Endothelial cell of umbilical vein (primary cell): ENCODE measurements at regions not wholly inside any gene's neighbourhood (a gene's known extent, or its start where the extent isn't known, plus 50 kb on each side); places are given as distances from the start of the nearest gene placed in this dataset.

Experiments
- BruUV-seq: library from RNA; stranded (reverse); fragments of 400-500 nt; replicated peaks from 2 replicates; lab custom pipeline; 2021; lab: Mats Ljungman, UMichigan
- CTCF ChIA-PET: fragments of 300-600, 350-600 bp; sonication (Branson Sonifier 250); formaldehyde crosslinking; loops from one replicate; lab custom pipeline; 2021; ENCODE audit warnings: antibody characterized with exemption, inconsistent platforms; lab: Charles Lee
- POLR2A ChIA-PET: fragments of 300-600, 350-600 bp; sonication (Branson Sonifier 250); formaldehyde crosslinking; loops from one replicate; lab custom pipeline; 2021; ENCODE audit warnings: antibody characterized with exemption, inconsistent platforms; lab: Charles Lee
- DNase-seq: peaks from one replicate; pipeline ENCODE4 v3.0.0-alpha.2; 2011; ENCODE audit warnings: low read depth, low spot score
- FAIRE-seq: peaks from 2 replicates; lab custom pipeline; 2011; peaks lifted over from hg19 to GRCh38; lab: Jason Lieb, UNC
- H2AFZ ChIP-seq: 2 replicates; pipeline ENCODE4 v1.6.0; 2012; ENCODE audit warnings: low read depth, low read length, control low read depth, inconsistent platforms
- H3K27ac ChIP-seq: 2 replicates; pipeline ENCODE4 v1.5.1; 2011; ENCODE audit warnings: low read depth, mild to moderate bottlenecking, control low read depth, low read length, moderate library complexity; ENCODE audit not compliant: insufficient read depth
- H3K27me3 ChIP-seq, 2 experiments: 2 replicates each; pipeline versions ENCODE4 v1.6.0 to v1.6.1; 2011; ENCODE audit warnings: low read length in 2 of 2, mixed read lengths in 1 of 2; ENCODE audit not compliant: control insufficient read depth in 2 of 2, insufficient read depth in 2 of 2
- H3K36me3 ChIP-seq, 2 experiments: 2 replicates in 1 of 2; 3 replicates in 1 of 2; pipeline ENCODE4 v1.5.1; 2011; ENCODE audit warnings: low read length in 2 of 2, mild to moderate bottlenecking in 1 of 2, moderate library complexity in 1 of 2; ENCODE audit not compliant: control insufficient read depth in 2 of 2, insufficient read depth in 2 of 2; ENCODE audit errors: extremely low read depth in 1 of 2
- H3K4me1 ChIP-seq: 3 replicates; pipeline ENCODE4 v1.5.1; 2011; ENCODE audit warnings: mild to moderate bottlenecking, low read length; ENCODE audit not compliant: control insufficient read depth, insufficient read depth; ENCODE audit errors: extremely low read depth
- H3K4me2 ChIP-seq: 2 replicates; pipeline ENCODE4 v1.6.1; 2011; ENCODE audit warnings: low read length, control low read depth, mixed read lengths; ENCODE audit not compliant: insufficient read depth
- H3K4me3 ChIP-seq, 3 experiments: fragments of 200-600 bp in 1 of 3; sonication (generic), shearing (Covaris generic) in 1 of 3; replicated peaks in 1 of 3; 2 replicates each; pipeline ENCODE4 v1.5.1; 2011 to 2016; ENCODE audit warnings: control low read depth in 3 of 3, low read length in 3 of 3, mild to moderate bottlenecking in 2 of 3, inconsistent platforms in 1 of 3, low read depth in 1 of 3, moderate library complexity in 1 of 3; ENCODE audit not compliant: insufficient read depth in 1 of 3
- H3K79me2 ChIP-seq: 2 replicates; pipeline ENCODE4 v1.6.0; 2012; ENCODE audit warnings: low read length, inconsistent platforms; ENCODE audit not compliant: control insufficient read depth, insufficient read depth
- H3K9ac ChIP-seq: replicated peaks from 2 replicates; pipeline ENCODE3; 2011; ENCODE audit warnings: low read length, control low read depth; ENCODE audit not compliant: insufficient read depth; ENCODE audit errors: extremely low read depth
- H3K9me1 ChIP-seq: replicated peaks from 3 replicates; pipeline ENCODE4 v1.6.0; 2011; ENCODE audit warnings: mild to moderate bottlenecking, low read length; ENCODE audit not compliant: control insufficient read depth, insufficient read depth; ENCODE audit errors: extremely low read depth
- H3K9me3 ChIP-seq: replicated peaks from 2 replicates; pipeline ENCODE4 v1.5.1; 2012; ENCODE audit warnings: low read length, inconsistent platforms; ENCODE audit not compliant: control insufficient read depth, insufficient read depth
- H4K20me1 ChIP-seq: replicated peaks from 2 replicates; pipeline ENCODE3; 2011; ENCODE audit warnings: mild to moderate bottlenecking, low read length; ENCODE audit not compliant: control insufficient read depth, insufficient read depth; ENCODE audit errors: extremely low read depth
- EZH2 ChIP-seq: IDR thresholded peaks from 2 replicates; pipeline ENCODE4 v1.6.1; 2012; ENCODE audit warnings: borderline replicate concordance, low read depth, mild to moderate bottlenecking, moderate library complexity, low read length, inconsistent platforms; ENCODE audit not compliant: severe bottlenecking
- FOS ChIP-seq: IDR thresholded peaks from 2 replicates; pipeline ENCODE4 v1.6.1; 2011; ENCODE audit warnings: mild to moderate bottlenecking, low read length, moderate library complexity, borderline replicate concordance; ENCODE audit not compliant: insufficient read depth
- GATA2 ChIP-seq: IDR thresholded peaks from 2 replicates; pipeline ENCODE4 v1.7.0; 2011; ENCODE audit warnings: low read depth, mild to moderate bottlenecking, moderate library complexity, mixed read lengths, low read length; ENCODE audit not compliant: insufficient read length, insufficient read depth
- JUN ChIP-seq: IDR thresholded peaks from 2 replicates; pipeline ENCODE4 v1.6.1; 2011; ENCODE audit warnings: borderline replicate concordance, low read depth; ENCODE audit not compliant: insufficient read length, insufficient read depth
- MAX ChIP-seq: IDR thresholded peaks from 2 replicates; pipeline ENCODE4 v1.6.1; 2011; ENCODE audit not compliant: insufficient read depth, insufficient read length
- MYC ChIP-seq: IDR thresholded peaks from one replicate; pipeline ENCODE4 v1.6.1; 2011; ENCODE audit warnings: mild to moderate bottlenecking, low read depth, low read length
- POLR2A ChIP-seq: IDR thresholded peaks from 2 replicates; pipeline ENCODE4 v1.6.1; 2012; ENCODE audit warnings: low read depth, mild to moderate bottlenecking, control low read depth, low read length
- POLR2AphosphoS5 ChIP-seq: IDR thresholded peaks from 2 replicates; pipeline ENCODE4 v1.6.1; 2012; ENCODE audit warnings: low read depth, mild to moderate bottlenecking, control low read depth, low read length, moderate library complexity; ENCODE audit not compliant: insufficient read depth
- dilution Hi-C: fragments of 300-500 bp; cut with MboI; formaldehyde crosslinking; loops from one replicate; pipeline ENCODE4 v1.15.0; 2019; ENCODE audit warnings: low sequenced_read_pairs; ENCODE audit not compliant: extremely low pct_ligation_motif_present
- intact Hi-C: fragments of 100-400 bp; cut with micrococcal nuclease; formaldehyde crosslinking; loops from one replicate; pipeline ENCODE4 v1.10.0; 2022
- TF ChIP-seq, protein P1 (sequence below), 2 donors: IDR thresholded peaks; 1 replicate in 1 of 2; 2 replicates in 1 of 2; pipeline ENCODE4 v1.5.1; 2011; ENCODE audit warnings: low read length in 2 of 2, mild to moderate bottlenecking in 2 of 2, moderate library complexity in 2 of 2, control low read depth in 1 of 2, inconsistent platforms in 1 of 2, low read depth in 1 of 2; ENCODE audit not compliant: insufficient read depth in 1 of 2; ENCODE audit errors: extremely low read depth in 1 of 2

DNA sequence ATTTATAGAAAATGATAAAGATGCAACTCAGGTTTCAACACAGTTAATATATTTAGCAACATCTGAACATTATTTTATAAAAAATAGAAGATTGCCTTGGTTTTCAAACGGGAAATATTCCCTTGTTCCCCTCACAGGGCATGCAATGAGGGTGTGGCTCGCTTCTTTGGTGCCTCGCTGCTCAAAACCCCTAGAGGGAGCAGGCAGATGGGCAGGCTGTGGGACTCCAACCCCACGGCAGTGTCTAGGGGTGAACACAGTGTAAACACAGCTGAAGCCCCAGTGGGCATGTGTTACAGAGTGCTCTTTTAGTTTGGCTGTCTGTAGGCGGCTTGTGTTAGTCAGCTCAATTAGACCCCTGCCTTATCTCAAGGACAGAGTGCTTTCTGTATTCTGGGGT is 560.8 kb upstream of the IMPG1 start:
- H2AFZ ChIP-seq: no peak overlapping the region
- no TSS peak for BruUV-seq
- CTCF ChIA-PET: no interaction called here

More for the DNA sequence above, 560.8 kb upstream of the IMPG1 start:
- Histone ChIP-seq H3K27ac (no peak overlapping the region), H3K9me3 (no peaks in the 10 kb centered on the region), H3K4me3 (no peak overlapping the region), H3K4me1 (no peaks in the 10 kb centered on the region), H3K9me1 (no peaks in the 10 kb centered on the region), H3K27me3 (peaks cover 0 to 2% of the 10 kb centered on the region in 2 experiments), H3K4me2 (no peak overlapping the region), H3K9ac (no peak overlapping the region), H3K79me2 (no peaks in the 10 kb centered on the region), H3K36me3 (no peaks in the 10 kb centered on the region), H4K20me1 (no peaks in the 10 kb centered on the region)
- dilution Hi-C loops (no loop called here), intact Hi-C loops (no loop called here)
- POLR2A ChIA-PET: no interaction called here
- FAIRE-seq (no peak), DNase-seq (no peak)
- no peak for TF ChIP-seq POLR2A
- TF ChIP-seq MAX: no peak
- TF ChIP-seq MYC: no peak
- TF ChIP-seq, protein P1, sequence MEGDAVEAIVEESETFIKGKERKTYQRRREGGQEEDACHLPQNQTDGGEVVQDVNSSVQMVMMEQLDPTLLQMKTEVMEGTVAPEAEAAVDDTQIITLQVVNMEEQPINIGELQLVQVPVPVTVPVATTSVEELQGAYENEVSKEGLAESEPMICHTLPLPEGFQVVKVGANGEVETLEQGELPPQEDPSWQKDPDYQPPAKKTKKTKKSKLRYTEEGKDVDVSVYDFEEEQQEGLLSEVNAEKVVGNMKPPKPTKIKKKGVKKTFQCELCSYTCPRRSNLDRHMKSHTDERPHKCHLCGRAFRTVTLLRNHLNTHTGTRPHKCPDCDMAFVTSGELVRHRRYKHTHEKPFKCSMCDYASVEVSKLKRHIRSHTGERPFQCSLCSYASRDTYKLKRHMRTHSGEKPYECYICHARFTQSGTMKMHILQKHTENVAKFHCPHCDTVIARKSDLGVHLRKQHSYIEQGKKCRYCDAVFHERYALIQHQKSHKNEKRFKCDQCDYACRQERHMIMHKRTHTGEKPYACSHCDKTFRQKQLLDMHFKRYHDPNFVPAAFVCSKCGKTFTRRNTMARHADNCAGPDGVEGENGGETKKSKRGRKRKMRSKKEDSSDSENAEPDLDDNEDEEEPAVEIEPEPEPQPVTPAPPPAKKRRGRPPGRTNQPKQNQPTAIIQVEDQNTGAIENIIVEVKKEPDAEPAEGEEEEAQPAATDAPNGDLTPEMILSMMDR (IDR thresholded peaks at IDR 0.05; ENCODE audit: extremely low read depth in 1 of 2, insufficient read depth in 1 of 2, low read depth in 1 of 2, low read length in 2 of 2): no peak
- no peak for TF ChIP-seq POLR2AphosphoS5
- no peak for TF ChIP-seq JUN
- TF ChIP-seq FOS: no peak
- no peak for TF ChIP-seq EZH2
- no peak for TF ChIP-seq GATA2
